NCI-H146 (cell line): ENCODE measurements at regions not wholly inside any gene's neighbourhood (a gene's known extent, or its start where the extent isn't known, plus 50 kb on each side); places are given as distances from the start of the nearest gene placed in this dataset.

ENCODE experiments used
- DNase-seq: peaks from one replicate; lab custom pipeline; 2025; lab: John Stamatoyannopoulos, UW

DNA sequence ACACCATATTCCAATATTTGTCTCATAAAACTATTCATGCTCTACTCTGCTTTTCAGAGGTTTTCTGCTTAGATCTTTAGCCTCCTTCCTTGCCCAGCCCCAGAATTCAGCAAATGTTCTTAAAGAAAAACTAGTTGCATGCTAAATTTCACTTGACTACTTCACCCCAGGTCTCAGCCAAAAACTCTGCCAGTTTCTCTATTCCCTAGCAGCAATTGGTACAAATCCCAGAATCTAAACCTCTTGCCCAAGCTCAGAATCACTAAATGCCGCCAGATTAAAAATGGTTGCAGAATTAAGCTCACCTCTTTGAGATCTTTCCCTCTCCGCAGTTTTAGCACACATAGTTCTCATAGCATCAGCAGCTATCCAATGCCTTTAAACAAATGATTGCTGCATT is 331.2 kb upstream of the SMARCA2 start:
- DNase-seq: no peak

DNA sequence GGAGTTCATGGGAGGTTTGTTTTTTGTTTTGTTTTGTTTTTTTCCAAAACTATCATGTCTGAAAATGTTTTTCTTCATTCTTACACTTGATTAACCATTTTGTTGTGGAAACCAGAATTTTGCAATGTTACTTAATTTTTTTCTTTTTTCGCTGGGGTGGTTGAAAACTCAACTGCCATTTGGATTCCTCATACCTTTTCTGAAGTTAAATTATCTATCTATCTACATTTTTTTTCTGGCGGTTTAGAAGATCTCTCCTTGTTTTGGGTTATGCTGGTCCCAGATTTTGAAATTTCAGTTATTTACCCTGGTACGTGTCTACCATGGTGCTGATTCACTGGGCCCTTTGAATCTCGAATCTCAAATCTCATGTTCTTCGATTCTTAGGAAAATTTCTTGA is 316.2 kb upstream of the SMARCA2 start:
- no peak for DNase-seq

DNA sequence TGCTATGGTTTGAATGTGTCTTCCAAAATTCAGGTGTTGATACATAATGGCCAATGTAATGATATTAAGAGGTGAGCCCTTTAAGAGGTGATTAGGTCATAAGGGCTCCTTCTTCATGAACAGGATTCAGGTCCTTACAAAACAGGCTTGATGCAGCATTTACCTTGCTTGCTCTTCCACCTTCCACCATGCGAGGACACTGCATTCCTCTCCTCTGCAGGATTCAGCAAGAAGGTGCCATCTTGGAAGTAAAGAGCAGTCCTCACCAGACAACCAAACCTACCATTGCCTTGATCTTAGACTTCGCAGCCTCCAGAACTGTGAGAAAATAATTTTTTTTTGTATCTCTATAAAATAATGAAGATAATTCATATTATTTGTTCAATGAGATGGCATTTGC is 314.0 kb upstream of the SMARCA2 start:
- no peak for DNase-seq

DNA sequence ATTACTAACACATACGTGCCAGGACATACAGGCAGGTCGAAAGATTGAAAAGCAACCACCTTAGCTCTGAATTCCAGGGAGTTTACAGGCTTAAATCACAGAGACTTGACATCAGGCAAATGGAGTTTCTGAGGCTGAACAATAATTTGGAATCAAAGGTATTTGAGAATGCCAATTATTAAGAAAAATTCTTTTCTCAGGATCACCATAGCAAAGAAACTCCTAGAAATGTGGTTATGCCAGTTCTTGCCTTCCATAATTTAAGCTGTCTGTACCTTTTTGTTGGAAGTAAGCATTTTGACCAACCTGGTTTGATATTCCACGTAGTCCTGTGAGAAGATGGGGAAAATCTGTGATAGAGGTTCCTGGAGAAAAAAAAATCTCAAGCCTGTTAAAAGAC is 312.4 kb upstream of the SMARCA2 start:
- no peak for DNase-seq

DNA sequence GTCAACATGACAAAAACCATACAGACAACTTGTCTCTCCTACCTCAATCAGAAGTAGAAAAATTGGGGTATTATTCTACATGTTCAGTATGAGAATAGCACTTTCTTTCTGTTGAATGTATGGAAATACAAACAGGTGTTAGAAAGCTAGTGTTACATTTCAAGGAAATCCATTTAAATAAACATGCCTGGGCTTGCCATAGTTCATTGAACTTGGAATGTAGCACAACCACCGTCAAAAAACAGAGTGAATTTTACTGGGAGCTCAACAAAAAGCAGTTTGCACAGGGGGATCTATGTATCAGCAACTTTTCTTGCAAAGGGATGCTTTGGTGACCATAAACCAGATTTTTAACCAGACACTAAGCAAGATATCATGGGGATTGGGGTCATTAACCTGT is 307.9 kb upstream of the SMARCA2 start:
- DNase-seq: no peak

DNA sequence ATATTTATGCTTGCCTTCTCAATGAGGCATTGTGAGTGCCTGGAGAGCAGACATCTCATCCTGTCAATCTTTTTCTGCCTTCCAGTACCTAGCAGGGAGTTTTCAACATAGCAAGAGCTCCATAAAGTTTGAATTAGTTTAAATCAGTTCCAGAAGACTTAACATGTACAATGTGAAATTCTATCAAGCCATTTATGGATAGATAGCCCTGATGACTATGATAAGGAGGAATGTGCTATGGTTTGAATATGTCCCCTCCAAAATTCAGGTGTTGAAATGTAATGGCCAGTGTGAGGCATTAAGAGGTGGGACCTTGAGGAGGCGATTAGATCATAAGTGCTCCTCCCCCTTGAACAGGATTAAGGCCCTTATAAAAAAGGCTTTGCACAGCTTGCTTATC is 306.9 kb upstream of the SMARCA2 start:
- DNase-seq: no peak

DNA sequence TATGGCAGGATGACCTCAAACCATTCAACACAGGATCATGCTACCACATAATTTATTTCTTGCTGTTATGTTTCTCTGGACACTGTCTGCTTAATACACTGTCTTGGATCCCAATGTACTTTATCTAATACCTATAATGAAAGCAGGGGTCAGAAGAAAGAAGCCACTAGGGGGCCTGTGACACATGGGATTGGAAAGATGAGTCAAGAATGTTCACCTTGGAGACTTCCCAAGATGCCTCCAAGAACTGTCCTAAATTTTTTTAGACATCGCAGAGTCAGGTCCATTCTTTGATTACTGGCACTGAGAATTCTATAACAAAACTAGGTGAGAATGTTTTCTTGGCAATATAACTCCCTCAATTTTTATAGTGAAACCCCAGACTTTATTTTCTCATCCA is 305.8 kb upstream of the SMARCA2 start:
- DNase-seq: peak; percentile 22

DNA sequence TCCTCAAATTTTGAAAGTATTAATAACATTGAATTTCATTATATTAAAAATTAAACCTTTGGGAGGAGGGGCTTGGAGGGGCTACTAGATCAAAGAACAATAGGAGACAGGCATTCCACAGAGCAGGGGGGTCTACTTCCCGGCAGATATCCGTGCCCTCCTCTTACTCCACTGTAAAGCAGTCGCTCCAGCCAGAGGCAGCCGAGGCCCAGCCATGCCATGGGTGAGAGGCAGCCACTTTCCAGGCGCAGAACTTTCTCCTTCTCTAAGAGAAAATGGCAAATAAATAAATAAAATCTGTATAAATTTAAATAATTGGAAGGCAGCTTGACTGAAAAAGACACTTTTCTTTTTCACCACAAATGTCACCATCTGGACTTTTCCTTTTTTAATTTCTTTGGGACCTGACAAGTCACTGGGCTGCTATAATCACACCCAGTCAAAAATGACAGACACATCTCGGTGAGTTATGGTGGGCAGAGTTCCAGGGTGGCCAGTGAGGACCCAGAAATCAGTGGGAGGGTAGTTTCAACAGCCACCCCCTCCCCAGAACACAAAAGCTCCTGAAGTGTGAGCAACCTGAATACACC is 302.2 kb upstream of the SMARCA2 start:
- DNase-seq: no peak

DNA sequence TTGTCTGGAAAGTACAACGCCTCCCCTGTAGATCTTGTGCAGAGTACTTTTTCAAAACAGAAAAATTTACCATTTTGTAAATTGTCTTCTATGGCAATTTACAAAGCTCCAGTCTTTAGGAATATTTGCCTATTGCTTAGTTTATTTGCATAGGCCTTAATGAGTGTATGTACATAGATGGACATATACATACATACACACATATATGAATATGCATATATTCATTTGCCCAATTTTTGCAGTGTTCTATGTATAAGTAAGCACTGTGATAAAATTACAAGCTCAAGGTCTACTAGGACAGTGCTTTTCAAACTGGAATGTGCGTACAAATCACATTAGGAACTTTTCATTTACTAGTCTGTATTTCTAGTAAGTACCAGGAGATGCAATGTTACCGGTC is 301.3 kb upstream of the SMARCA2 start:
- no peak for DNase-seq

DNA sequence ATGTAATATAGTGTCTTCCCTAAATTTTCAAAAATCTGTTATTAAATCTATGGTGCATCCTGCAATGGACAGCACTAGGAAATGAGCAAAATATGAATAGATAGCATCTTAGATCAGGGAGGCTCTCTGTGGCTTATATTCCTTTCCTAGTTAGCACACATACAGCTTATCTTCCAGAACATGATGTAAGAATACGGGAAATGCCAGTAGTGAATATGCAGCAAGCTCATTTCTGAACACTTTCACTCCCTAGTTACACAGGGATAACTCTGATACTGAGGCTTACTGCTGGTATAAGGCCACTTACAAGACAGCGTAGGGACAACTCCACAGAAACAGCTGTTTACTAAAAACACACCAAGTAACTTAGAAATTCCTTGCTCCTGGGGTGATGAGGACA is 297.3 kb upstream of the SMARCA2 start:
- no peak for DNase-seq

DNA sequence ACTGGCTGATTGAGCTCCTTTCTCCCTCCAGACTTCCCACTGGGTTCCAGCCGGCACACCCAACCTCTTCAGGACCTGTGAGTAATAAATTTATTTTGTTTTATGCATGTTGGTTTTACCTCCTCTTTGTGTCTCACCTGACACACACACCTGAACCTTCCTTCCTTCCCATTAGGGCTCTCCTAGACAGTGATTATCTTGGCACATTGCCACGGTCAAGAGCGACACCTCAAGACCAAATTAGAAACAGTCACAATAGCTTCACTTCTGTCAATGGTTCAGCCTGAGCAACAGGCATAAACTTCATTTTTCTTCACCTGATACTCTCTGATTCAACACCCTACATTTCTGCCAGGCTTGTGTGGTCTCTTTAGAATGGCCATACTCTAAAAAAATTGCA is 296.3 kb upstream of the SMARCA2 start:
- no peak for DNase-seq

DNA sequence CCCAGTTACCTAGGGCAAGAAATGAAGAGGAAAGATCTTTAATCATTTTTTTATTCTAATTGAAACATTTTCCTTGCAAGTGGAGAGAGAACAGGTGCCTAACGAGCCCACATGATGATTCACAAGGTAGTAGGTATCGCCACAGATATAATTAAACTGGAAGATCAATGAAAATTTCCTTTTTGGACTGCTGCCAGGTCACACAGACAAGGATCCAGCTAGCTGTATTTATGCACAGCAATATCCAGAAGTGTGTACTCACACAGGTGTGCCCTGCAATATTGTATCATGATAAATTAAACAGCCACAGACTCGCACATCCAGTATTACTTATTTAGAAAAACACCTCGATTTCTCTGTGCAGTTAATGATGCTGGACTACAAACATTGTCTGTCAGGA is 294.0 kb upstream of the SMARCA2 start:
- no peak for DNase-seq

DNA sequence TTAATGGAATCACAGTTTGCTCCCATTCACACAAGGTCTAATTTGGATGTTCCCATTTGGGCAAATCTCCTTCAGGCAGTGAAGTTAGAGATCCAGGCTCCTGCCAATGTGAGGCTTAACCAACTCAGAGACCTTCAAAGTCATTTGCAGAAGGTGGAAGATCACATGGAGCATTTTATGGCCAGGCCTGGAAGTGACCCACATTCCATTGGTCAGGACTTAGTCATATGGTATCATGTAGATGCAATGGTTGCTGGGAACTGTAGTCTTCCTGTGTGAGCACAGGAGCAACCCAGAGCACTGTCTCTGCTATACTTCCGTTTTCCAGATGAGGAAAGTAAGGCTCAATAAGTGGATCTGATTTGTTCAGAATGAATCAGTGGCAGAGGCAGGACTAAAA is 292.7 kb upstream of the SMARCA2 start:
- no peak for DNase-seq

DNA sequence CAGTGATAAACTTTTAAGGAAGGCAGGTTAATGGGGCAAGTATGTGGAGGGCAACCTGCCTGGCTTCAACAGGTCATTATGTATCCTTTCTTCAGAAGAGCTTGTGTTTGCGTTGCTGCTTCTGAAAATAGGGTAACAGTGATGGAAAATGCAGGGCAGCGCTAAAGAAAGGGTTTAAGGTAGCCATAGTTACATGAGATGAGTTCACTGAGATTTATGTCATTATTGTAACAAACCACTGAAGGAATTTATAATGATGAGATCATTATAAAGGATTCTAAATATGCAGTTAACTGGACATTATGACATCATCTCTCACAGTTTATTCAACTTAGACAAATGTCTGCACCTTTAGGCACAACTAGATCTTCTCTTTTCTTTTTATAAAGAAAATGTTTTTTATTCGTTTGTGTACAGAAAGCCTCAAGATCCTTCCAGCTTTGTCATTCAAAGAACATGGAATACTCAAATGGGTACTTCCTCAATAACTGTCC is 291.6 kb upstream of the SMARCA2 start:
- no peak for DNase-seq

DNA sequence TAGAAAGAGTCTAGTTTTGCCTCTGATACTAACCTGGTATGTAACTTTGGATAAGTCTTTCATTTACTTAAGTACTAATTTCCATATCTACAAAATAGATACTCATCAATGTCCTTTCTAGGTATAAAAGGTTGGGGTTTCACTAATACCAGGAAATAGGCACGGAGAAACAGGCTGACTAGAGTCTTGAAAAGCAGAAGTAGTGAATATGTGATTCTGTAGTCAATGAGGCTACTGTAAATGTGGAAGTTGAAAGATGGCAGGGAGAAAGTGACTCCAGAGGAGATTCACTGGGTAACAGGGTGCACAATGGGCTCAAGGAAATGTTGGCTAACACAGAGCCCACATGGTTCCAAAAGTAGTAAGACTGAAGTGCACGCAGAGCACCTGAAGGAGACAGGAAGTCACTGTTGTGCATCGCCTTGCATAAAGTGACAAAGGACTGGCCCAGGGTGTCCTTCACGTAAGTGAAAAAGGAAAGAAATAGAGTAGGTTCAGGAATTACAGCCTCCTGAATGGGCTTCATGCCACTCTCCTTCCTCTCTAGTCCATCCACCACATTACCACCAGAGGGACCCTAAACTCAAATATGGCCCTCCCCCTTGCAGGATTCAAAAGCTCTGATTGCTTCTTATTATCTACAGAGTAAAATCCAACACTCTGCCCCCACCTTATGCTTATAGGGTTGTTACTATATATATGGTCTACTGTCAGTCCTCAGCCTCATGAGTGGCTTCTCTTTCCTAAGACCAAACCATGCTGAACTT is 288.0 kb upstream of the SMARCA2 start:
- DNase-seq: no peak

DNA sequence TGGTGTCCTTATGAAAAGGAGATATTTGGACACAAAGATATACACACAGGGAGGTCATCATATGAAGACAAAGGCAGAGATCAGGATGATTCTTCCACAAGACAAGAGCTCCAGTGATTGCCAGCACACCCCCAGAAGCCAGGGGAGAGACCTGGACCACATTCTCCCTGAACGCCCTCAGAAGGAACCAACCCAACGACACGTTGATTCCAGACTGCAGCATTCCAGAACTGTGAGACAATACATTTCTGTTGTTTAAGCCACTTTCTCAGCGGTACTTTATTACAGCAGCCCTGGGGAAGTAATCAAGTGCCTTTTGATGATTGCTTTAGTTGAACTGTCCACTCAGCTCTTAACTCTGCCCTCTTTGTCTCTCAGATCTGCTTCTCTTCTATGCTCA is 285.5 kb upstream of the SMARCA2 start:
- DNase-seq: no peak

DNA sequence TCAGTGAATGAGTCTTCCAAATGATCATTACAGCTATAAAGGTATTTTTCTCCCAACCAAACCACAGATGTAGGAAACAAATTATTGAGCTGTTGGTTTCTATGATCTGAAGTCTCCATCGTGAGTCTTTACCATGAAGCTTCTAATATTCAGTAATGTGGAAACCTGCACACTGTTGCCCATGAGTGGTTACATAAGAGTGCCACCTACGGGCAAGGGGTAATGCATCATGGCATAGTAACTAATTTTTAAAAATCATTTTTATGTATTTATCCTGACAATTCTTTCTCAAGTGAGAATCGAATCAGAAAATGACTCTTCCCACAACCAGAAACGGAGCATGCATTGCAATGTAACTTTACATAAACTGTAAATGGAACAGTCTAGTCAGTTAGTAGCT is 282.5 kb upstream of the SMARCA2 start:
- no peak for DNase-seq

DNA sequence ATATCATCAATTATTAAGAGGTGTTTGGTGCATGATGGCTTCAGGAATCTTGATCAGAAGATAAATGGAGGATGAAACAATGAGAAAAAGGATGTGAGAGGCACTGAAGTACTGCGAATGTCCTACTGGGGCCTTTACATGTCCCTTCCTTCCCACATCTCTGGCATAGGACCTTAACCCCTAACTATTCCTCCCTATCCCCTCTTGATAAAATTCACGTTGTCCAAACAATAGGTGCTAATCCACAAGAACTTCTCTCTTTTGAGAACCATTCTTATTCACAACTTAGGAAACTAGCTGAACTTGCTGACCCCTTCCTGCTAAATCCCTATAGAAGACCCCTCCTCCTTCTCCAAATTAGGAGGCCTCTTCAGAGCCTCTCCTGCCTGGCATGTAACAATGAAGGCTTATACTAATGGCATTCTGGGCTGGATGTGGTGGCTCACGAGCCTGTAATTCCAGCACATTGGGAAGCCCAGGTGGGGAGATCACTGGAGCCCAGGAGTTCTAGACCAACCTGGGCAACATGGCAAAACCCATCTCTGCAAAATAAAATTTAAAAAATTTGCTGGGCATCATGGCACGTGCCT is 276.5 kb upstream of the SMARCA2 start:
- DNase-seq: no peak

DNA sequence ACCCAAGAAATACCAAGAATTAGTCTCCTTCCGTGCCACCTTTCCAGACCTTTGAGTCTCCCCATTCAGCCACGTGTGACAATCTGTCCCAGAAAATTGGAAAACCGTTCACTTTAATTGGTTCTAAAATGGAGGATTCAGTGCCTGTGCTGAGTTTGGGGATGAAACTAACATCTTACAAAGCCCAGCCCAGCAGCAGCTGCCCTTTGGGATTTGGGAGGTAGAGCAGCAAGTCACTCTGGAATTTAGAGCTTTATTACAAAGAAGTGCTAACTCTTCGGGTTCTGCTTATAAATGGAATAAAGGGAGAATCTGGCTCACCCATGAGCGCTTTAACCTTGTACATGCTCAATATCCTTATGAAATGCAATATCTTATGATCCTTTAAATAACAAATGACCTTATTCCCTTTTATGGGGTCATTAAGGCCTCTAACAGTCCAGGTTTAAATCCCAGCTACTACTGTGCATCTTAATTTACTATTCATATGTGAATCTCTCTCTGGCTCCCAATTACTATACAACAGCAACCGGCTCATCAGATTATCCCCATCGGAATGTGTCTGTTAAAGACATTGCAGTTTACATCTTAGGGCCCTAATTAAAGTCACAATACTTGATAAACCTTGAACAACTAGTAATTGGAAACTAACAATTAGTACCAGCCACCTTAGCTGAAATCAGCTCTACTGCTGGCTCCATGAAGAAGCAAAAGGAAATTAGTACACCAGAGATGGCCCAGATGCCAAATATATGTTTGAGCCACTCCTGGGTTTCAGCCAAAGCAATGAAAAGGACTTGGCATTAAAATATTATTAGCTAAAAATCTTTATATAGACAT is 271.8 kb upstream of the SMARCA2 start:
- no peak for DNase-seq

DNA sequence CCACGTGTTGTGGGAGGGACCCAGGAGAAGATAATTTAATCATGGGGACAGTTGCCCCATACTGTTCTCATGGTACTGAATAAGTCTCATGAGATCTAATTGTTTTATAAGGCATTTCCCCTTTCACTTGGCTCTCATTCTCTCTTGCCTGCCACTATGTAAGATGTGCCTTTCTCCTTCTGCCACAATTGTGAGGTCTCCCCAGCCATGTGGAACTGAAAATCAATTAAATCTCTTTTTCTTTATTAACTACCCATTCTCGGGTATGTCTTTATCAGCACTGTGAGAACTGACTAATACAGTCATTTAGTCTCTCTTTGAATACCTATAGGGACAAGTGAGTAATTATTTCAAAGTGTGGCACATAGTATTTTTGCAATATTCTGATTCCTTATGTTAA is 269.2 kb upstream of the SMARCA2 start:
- DNase-seq: no peak

DNA sequence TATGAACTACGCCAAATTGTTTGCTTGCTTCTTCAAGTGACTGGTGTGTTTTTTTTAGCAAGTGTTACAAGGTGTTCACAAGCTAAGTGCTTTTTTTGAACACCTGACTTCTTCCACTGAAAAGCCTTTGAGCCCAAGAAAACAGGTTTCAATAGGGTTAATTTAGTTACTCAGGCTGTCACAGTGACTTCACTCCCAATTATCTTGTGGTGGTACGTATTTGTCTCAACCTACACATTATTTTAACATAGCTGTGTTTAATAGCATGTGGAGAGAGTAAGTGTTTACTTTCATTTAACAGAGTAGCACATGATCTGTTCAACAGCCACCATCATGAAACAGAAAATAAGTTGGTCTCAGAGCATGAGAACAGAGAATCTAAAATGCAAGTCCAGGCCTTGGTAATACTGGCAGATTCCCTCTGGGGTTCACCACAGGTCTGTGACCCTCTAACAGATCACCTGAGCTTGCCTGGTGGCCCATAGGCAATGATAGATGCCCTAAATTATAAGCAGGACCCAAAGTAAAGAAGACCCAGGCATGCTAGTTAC is 267.7 kb upstream of the SMARCA2 start:
- DNase-seq: no peak

DNA sequence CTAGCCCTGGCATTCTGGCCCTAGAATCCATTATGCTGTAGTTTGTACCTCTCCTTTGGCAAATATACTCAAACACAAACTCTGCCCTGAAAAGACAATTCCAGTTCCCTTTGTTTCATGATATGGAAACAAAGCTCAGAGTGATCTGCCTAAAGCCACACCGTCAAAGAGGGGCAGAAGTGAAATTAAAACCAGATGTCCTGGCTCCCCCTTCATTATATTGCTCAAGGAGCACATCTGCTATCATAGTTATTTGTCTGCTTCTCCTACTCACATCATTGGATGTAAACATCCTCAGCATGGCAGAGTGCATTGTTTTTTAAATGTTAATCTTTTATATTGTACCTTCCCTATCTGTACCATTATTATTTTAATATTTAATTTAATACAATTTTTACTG is 266.7 kb upstream of the SMARCA2 start:
- DNase-seq: no peak
